ENCODE measurements at regions not wholly inside any gene's neighbourhood (a gene's known extent, or its start where the extent isn't known, plus 50 kb on each side); places are given as distances from the start of the nearest gene placed in this dataset.

DNA sequence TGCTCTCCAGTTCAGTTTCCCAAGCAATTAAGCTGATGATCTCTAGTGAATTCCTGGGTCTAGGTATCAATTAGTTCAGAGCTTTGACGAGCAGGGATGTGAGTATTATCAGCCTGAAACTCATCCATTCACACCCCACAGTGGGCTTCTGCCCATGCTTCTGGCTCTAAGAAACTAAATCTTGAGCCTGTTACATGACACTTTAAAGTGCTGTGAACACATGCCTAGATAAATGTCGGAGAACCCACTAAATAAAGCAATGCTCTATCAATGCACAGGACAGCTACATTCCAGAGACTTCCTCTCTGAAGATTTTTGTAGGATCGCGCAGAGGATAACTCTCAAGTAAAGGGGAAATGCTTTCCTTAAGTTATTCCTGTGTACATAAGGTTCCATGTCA lies 356.5 kb upstream of the TNP1 start:
- TF ChIP-seq, protein P1, sequence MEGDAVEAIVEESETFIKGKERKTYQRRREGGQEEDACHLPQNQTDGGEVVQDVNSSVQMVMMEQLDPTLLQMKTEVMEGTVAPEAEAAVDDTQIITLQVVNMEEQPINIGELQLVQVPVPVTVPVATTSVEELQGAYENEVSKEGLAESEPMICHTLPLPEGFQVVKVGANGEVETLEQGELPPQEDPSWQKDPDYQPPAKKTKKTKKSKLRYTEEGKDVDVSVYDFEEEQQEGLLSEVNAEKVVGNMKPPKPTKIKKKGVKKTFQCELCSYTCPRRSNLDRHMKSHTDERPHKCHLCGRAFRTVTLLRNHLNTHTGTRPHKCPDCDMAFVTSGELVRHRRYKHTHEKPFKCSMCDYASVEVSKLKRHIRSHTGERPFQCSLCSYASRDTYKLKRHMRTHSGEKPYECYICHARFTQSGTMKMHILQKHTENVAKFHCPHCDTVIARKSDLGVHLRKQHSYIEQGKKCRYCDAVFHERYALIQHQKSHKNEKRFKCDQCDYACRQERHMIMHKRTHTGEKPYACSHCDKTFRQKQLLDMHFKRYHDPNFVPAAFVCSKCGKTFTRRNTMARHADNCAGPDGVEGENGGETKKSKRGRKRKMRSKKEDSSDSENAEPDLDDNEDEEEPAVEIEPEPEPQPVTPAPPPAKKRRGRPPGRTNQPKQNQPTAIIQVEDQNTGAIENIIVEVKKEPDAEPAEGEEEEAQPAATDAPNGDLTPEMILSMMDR (IDR thresholded peaks at IDR 0.05) = no peak
- no peak for TF ChIP-seq EZH2 (IDR thresholded peaks at IDR 0.05; ENCODE audit: borderline replicate concordance, insufficient read depth, low read depth, low read length, poor library complexity, severe bottlenecking)
